ENCODE measurements at regions not wholly inside any gene's neighbourhood (a gene's known extent, or its start where the extent isn't known, plus 50 kb on each side); places are given as distances from the start of the nearest gene placed in this dataset.

- no peak for DNase-seq (ENCODE audit: low read depth)
Observed at GRCh38 chr21:43364261-43364510, 62.7 kb downstream of the SIK1 start.

DNA sequence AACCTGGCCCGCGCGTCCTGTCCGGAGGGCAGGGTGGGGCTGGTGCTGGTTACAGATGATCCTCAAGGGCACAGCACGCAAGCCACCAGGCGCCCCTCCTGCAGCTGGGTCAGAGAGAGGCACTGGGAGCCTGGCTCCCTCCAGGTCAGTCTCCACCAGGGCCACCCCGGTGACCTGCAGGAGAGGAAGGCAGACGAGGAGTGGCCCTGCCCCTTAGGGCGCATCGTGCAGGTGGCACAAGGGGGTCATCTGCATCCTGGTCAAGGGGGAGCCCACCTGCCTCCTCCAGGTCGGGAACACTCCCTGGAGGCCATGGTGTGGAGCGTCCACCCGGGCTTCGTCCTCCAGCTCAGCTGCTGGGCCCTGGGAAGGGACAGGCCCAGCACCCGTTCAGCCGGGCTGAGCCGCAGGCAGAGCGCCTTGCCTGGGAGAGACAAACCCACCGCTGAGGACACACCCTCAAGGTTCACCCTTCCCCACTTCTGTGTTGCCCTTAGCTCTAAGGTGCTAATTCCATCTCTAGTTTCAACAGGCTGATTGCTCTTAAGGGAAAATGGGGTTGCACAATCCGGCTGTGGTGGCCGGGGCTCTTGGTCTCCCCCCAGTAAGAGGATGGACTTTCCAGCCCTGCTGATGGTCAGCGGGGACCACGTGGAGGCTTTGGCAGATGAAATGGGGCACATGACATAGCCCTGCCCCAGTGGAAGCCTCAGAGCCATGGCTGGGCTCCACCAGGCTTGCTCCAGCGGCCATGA, 63.2 kb downstream of the SIK1 start:
- no peak for DNase-seq (ENCODE audit: low read depth)

- no peak for DNase-seq (ENCODE audit: low read depth)
Observed at GRCh38 chr21:43362915-43363314, 64.0 kb downstream of the SIK1 start.

GRCh38 chr21:43362321-43362791, 64.6 kb downstream of the SIK1 start:
- peak; percentile 63 for DNase-seq (ENCODE audit: low read depth)

- peak; percentile 14 for DNase-seq (ENCODE audit: low read depth)
Observed at GRCh38 chr21:43361493-43362296, 65.2 kb downstream of the SIK1 start.

DNA sequence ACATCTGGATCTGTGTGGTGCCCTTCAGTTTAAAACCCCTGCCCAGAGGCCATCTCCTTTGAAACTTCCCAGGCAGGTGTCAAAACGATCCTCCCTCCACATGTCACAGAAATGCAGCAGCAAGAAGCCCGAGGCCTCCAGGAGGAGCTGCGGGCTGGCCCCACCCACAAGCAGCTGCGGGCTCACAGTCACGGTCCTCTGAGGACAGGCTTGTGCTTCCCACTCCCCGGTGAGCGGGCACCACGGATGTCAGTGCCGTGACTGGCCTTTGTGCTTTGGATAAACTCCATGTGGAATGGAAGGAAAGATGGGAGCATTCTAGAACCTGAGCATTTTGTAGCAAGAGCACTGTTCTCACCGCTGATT, 65.8 kb downstream of the SIK1 start:
- DNase-seq (ENCODE audit: low read depth), result no peak

DNA sequence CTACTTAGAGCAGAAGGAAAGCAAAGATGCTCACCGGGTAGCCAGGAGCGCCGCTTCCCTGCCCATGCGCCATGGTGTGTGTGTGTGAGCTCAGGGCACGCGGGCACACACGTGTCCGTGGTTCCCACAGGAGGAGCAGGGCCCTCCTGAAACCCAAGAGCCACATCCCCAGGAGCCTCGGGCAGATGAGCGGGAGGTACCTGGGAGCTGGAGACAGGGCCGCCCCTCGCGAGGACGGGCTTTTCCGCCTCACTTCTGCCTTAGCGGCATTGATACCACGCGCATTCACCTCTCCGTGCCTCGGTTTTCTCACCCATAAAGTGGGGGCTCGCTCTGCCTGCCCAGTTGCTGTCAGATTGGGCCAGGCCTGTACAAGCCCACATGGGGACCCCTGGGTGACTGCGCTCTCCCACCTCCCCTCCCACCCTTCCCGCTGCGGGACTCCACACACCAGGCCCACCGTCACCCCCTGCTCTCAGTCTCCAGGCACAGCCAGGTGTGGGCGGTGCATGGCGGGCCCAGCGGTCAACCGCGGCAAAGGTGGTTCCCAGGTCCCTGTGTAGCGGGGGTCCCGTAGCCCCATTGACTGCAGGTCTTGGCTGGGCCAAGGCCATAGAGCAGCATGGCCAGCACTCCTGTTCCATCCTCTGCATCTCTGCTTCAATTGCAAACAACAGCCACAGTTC, 66.3 kb downstream of the SIK1 start:
- no peak for DNase-seq (ENCODE audit: low read depth)

GRCh38 chr21:43358940-43359822, 67.8 kb downstream of the SIK1 start:
- DNase-seq (ENCODE audit: low read depth), result no peak

DNA sequence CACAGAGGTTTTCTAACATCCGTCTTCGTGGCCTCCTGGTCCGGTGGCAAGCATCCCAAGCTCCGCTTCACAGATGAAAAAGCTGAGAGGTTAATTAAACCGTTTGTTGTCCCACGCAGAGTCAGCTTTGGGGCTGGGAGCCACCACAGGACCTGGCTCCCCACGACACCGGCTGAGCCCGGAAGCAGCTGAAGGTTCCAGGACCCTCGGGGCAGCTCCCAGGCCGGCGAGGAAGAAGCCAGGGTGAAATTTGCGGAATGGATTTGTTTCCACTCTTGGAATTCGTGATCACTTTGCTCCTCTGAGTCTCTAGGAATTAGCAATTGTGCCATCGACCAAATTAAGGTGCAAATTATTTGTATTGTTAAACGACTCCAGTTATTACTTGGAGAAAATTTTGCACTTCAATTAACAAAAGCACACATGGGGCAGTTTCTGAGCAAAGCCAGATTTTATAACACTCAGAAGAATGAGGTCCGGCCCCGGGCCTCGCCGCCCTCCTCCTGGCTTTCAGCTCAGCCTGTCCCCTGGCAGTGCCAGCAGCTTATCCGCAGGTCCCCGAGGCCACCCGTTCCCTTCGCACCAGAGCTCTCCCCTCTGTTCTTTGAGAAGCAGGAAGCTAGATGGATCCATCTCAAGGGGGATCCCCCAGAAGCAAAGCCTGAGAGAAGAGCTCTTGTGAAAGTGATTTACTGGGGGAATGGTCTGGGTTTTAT, 69.1 kb downstream of the SIK1 start:
- DNase-seq (ENCODE audit: low read depth), result no peak

DNA sequence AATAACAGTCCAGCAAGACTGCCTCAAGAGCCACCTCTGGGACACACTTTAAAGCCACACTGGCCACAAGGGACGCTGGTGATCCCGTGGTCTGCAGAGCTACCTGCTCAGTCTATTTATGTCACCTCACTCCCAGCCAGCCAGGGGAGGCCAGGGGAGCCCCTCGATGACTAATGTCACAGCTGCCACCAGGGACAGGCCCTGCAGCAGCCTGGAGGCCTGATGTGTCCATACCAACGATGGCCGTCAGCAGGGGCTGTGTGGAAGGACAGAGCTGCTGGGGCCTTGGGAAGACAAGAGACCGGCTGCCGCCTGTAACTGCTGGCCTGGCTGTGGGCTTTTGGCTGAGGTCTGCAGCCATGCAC, 71.0 kb downstream of the SIK1 start:
- DNase-seq (ENCODE audit: low read depth), result no peak

DNA sequence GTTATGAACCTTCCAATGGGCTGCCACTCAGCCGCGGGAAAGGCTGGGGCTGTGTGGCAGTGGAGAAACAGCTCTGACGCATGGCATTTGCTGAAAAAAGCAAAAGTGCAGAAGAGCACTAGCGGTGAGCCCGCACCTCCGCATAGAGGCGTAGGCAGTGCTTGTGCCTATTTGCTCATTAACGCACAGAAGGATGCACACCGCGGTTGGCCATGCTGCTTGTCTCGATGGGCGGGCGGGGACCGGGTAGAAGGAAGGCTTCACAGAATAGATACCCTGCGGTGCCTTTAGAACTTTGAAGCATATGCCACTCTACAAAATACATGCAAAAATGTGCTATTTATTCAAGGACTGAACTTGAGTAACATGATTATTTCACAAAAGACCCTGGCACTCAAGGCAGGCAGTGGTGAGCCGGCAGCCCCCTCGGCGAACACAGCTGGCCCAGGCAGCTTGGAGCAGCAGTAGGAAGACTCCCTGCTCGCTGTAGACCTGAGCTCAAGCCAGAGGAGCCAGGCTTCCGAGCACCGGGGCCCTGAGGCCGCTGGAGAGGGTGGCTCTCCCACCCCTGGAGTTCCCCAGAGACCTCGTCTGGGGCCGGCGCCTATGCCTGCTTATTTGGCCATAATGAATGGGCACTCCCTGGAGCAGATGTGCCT, 71.5 kb downstream of the SIK1 start:
- DNase-seq (ENCODE audit: low read depth), result no peak

- no peak for DNase-seq (ENCODE audit: low read depth)
Observed at GRCh38 chr21:43354666-43355065, 72.3 kb downstream of the SIK1 start.

DNA sequence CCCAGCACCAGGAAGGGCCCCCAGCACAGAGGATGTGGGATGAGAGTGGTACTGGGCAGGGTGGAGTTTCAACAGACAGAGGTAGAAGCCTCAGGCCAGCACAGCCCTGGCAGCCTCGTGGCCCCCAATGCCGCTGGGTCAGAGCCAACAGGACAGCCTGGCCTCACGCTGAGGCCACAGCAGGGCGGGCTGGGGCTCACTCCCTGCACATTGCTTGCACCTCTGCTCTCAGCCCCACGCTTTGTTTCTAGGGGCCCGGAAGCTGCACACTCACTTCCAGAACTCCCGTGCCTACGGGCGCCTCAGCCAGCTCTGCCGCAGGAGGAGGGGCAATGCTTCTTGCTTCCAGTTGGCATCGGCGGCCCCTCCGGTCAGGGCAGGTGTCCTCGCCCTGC, 72.9 kb downstream of the SIK1 start:
- no peak for DNase-seq (ENCODE audit: low read depth)

DNA sequence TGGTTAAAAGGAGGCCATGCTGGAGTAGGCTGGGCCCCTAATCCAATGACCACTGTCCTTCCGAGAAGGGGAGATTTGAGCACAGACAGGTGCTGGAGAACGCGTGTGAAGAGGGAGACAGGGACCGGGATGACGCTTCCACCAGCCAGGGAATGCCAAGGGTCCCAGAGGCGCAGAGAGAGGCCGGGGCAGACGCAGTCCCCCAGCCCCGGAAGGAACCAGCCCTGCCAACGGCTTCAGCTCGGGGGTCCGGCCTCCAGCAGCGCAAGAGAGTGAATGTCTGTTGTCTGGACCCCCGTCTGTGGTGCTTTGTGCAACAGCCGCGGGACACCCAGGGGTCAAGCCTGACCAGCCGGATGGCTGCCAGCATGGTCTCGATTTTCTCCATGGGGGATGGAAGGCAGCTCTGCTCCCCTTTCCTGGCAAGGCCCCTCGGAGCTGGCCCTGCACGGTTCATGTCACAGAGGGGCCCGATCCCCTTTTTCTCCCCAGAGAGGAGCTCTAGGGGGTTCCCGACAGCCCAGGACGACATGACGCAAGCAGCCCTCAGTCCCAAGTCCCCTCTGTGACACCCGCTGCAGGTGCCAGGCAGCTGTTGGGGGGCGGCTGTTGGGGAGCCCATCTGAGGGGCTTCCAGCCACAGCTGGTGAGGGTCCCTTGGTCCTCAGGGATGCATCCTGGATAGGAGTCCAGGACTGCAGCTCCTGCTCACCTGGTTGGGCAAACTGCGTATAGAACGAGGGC, 73.5 kb downstream of the SIK1 start:
- no peak for DNase-seq (ENCODE audit: low read depth)

DNA sequence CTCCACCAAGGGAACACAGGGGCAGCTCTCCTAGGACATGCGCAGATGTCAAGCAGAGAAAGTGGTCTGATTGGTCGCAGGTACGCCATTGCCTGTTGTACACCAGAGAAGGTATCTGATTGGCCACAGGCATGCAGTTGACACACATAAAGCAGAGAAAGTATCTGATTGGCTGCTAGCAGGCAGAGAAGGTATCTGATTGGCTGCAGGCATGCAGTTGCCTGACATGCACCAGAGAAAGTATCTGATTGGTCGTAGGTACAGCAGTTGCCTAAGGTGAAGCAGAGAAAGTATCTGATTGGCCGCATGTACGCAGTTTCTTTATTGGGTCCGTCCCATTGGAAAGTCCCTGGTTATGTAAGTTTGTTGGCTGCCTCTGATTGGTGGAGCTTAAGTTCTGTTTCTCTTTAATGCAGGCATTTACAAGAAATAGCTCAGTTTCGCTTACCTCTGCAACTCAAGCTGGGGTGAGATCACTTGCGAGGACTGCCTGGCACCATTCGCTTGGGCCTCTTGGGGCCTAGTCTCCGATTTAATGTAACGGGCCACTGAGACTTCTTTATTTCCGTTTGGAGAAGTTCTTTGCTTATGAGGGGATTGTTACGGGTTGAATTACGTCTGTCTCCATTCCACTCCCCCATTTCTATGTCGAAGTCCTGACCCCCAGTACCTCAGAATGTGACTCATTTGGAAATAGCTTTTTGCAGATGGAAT, 74.2 kb downstream of the SIK1 start:
- no peak for DNase-seq (ENCODE audit: low read depth)

DNA sequence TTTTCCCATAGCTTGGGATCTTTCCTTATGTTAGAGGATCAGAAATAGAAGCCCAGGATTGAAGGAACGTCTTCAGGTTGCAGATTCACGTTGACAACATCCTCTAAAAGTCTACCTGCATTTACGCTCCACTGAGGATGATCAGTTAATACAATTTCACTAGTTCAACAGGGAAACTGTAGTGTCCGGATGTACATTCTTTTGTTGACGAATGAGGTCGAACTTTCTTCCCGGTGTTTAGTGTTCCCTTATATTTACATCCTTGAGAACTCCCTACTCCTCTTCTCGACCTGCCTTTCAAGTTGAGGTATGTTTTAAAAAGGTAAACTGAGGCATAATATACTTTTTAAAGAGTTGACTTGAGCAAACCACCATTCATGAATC, 74.8 kb downstream of the SIK1 start:
- no peak for DNase-seq (ENCODE audit: low read depth)

- no peak for DNase-seq (ENCODE audit: low read depth)
Observed at GRCh38 chr21:43351501-43352153, 75.3 kb downstream of the SIK1 start.

- no peak for DNase-seq (ENCODE audit: low read depth)
Observed at GRCh38 chr21:43349644-43350043, 77.3 kb downstream of the SIK1 start.

DNA sequence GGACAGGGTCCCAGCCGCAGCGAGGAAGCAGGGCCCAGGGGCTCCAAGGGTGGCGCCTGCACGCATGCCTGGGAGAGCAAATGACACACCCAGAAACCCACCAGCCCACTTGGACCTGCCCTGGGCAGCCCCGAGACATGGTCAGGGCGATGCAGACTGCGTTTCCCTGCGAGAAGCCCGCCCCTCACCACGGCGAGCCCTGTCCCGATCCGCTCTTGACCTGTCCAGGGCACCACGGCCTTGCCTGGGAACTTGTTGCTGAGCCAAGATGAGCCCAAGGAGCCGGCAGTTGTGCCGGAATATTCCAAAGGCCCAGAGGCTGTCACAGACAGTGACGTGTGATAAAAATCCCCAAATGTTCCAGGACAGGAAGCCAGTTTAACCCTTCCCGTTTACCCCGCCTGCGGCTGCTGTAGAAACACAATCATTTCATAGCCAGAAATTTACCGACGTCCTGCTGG, 78.1 kb downstream of the SIK1 start:
- no peak for DNase-seq (ENCODE audit: low read depth)
